Choroid plexus epithelial cell (primary cell): ENCODE measurements at regions not wholly inside any gene's neighbourhood (a gene's known extent, or its start where the extent isn't known, plus 50 kb on each side); places are given as distances from the start of the nearest gene placed in this dataset.

Experiments
- DNase-seq: peaks from one replicate; pipeline ENCODE4 v3.0.0-alpha.2; 2010; ENCODE audit warnings: low read depth
- H3K4me3 ChIP-seq: 2 replicates; pipeline ENCODE4 v1.5.1; 2011; ENCODE audit warnings: low read depth, mild to moderate bottlenecking, control low read depth, low read length, moderate library complexity
- TF ChIP-seq, protein P1 (sequence below): conservative IDR thresholded peaks from 2 replicates; pipeline ENCODE4 v1.5.1; 2011; ENCODE audit warnings: low read depth, mild to moderate bottlenecking, control low read depth, inconsistent platforms, low read length, moderate library complexity

DNA sequence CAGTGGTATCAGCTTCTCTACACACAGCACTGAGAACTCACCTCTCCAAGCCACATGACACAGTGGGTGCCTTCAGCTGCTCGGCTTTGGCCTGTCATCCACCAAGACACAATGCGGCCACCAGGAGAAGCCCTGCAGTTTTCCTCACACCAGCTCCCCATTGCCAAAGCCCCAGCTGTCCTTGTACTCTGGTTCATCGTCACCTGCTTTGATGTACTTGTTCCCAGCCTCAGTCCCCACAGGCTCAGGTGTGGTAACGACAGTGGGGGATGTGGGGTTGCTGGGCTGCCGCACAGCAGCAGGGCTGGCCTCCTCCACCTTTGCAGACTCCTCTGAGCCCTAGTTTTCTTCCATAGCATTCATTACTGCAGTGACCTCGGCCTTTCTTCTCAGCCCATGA, 387.3 kb downstream of the MEIS1 start:
- TF ChIP-seq, protein P1, sequence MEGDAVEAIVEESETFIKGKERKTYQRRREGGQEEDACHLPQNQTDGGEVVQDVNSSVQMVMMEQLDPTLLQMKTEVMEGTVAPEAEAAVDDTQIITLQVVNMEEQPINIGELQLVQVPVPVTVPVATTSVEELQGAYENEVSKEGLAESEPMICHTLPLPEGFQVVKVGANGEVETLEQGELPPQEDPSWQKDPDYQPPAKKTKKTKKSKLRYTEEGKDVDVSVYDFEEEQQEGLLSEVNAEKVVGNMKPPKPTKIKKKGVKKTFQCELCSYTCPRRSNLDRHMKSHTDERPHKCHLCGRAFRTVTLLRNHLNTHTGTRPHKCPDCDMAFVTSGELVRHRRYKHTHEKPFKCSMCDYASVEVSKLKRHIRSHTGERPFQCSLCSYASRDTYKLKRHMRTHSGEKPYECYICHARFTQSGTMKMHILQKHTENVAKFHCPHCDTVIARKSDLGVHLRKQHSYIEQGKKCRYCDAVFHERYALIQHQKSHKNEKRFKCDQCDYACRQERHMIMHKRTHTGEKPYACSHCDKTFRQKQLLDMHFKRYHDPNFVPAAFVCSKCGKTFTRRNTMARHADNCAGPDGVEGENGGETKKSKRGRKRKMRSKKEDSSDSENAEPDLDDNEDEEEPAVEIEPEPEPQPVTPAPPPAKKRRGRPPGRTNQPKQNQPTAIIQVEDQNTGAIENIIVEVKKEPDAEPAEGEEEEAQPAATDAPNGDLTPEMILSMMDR: no peak
- H3K4me3 ChIP-seq: no peak overlapping the region
- DNase-seq: no peak

DNA sequence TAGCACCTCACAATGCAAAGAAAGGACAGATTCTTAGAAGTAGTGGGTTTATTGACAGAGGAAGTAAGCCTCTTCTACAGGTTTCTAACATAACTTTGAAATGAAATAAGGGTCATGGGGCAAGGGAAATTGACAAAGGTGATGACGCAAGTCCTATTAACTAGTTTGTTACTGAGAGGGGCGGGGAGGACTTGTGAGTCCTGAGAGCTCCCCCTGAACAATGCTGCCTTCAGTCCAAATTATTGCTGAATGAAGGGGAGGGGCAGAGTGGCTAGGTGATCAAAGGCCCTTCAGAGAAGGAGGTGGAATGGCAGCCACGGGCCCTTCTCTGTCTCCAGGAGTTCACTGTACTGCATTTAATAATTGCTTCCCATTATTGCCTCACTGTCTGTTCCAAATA, 390.0 kb downstream of the MEIS1 start:
- DNase-seq: no peak
- H3K4me3 ChIP-seq: no peak overlapping the region
- TF ChIP-seq, protein P1: no peak

- H3K4me3 ChIP-seq: no peak overlapping the region
- DNase-seq: no peak
- TF ChIP-seq, protein P1: no peak
These were observed 392.9 kb downstream of the MEIS1 start for GRCh38 chr2:66827851-66828250.

DNA sequence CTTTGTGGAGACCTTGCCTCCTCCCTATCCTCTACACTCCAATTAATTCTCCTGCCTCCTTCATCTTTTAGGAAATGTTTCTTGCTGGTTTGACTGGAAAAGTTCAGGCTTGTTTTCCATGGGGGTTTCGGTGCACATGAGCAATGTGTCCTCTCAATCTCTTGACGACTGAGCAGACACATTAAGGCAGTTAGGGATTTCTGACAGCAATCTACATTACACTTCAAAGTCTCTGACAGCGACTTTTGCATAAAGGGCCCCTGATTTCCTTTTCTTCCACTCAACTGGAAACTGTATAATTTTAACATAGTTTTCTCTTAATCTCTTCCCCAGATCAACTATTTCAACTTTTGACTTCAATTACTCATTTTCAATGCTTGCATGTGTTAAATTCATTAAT, 394.0 kb downstream of the MEIS1 start:
- no peak for DNase-seq
- TF ChIP-seq, protein P1: no peak
- H3K4me3 ChIP-seq: no peak overlapping the region

GRCh38 chr2:66830881-66831280, 396.0 kb downstream of the MEIS1 start:
- no peak overlapping the region for H3K4me3 ChIP-seq
- peak; percentile 48 for DNase-seq
- TF ChIP-seq, protein P1: no peak

DNA sequence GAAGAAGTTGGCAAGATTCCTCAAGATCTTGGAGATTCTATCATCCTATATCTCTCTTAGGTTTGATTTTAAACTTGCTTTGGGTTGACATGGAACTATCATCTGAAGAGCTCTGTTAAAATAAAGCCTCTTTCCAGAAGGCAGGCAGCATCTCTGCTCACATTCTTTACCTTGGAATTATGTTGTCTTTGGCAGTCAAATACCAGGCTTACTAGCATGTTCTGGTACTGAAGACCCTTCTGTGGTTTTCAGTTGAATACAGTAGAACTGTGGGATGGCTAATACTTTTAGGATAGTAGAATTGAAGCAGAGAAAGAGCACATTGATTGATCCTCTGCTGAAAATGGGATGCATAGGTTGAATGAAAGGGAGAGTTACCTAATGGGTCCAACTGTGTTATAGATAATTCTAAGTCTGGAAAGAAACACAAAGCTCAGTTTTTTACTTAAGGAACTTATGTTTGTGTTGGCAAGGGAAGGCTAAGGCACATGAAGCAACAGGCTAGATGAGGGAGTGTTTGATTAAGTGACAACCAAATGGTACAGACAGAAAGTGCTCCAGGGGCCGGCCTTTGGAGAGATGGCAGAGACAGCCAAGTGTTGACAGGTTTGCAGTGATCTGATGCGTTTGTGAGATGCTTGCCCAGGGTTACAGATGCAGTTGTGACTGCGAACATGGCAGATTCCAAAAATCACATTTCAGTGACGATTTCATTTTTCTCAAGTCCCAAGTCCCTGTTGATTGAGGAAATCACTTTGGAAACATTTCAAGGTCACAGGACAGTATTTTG, 397.9 kb downstream of the MEIS1 start:
- DNase-seq: peak; percentile 30
- TF ChIP-seq, protein P1: no peak

GRCh38 chr2:66834859-66835258, 399.9 kb downstream of the MEIS1 start:
- TF ChIP-seq, protein P1: no peak
- DNase-seq: no peak
- no peak overlapping the region for H3K4me3 ChIP-seq

More for the DNA sequence above, 397.9 kb downstream of the MEIS1 start:
- no peak overlapping the region for H3K4me3 ChIP-seq
